GM18520 (cell line): ENCODE measurements at regions not wholly inside any gene's neighbourhood (a gene's known extent, or its start where the extent isn't known, plus 50 kb on each side); places are given as distances from the start of the nearest gene placed in this dataset.

Experiments used
- ATAC-seq: cut with Tn5 transposase; IDR thresholded peaks from one replicate; pipeline ENCODE4 v1.9.1; 2021; ENCODE audit not compliant: unreplicated experiment

DNA sequence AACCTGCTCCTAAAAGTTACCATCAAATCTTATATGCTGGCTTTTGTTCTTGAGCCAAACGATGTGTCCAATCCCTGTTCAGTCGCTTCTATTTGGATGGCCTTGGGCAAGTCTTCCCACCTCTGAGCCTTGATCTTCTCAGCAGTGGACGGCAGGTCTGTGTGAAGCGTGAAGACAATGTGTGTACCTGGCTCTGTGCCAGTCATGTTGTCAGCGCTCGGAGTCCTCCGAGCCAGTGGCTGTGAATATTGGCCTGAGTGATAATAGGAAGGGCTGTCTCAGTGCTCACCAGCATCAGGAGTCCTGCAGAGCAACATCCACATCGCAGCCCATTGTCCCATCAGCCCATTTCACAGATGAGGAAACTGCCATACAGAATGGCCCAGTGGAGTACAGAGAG is 219.0 kb downstream of the CDC5L start:
- no peak for ATAC-seq

DNA sequence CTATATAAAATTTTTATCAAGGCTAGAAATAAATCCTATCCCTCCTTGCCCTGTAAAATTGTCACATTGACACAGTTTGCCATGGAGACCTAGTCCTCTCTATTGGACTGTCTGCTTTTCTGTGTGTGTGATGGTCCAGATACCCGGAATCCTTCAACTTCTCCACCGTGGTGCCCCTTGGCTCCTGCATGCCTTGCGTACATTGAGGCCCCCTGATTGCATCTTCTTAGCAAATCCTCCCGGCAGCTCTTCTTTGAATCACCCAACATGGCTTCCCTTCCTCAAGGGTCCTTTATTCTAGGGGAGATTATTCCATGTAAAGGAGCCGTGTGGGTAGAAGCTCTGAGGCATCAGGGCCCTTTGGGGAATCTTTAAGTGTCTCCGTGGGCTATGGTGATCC is 219.5 kb downstream of the CDC5L start:
- no peak for ATAC-seq

DNA sequence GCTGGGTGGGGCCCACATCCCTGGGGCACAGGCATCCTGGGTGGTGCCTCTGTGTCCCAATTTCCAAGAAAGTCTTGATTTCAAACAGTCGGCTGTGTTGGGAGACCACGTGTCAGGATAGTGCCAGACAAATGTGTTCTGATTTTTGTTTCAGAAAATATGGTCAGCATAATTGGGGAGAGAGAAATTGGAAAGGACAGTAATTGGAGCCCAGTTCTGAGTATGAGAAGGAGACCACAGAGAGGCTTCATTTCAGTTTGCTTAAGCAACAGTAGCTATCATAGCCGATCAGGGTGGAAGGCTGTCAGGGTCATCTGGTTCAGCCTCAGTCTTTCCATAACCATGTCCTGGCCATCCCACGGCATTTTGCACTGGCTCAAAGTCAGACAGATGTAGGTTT is 220.7 kb downstream of the CDC5L start:
- no peak for ATAC-seq

DNA sequence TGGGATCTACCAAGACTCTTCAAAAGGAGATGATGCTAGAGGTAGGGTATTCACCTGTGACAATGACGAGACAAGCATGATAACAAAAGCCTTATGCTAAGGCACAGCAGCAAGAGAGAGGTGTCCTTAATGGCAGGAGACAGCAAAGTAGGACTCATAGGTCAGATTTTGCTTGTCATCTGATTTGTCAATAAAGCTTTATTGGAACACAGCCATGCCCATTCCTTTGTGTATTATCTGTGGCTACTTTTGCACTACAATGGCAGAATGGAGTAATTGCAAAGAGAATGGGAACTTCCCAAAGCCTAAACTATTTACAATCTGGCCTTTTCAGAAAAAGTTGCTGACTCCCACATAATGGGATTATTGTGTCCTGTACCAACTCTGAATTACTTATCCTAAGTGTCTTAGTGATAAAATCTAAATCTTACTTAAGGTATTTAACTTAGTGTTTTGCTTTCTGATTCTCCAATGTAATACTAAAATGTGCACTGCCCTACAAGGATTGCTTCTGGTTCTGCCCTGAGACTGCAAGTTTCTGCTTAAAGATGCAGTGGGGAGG is 221.6 kb downstream of the CDC5L start:
- no peak for ATAC-seq

DNA sequence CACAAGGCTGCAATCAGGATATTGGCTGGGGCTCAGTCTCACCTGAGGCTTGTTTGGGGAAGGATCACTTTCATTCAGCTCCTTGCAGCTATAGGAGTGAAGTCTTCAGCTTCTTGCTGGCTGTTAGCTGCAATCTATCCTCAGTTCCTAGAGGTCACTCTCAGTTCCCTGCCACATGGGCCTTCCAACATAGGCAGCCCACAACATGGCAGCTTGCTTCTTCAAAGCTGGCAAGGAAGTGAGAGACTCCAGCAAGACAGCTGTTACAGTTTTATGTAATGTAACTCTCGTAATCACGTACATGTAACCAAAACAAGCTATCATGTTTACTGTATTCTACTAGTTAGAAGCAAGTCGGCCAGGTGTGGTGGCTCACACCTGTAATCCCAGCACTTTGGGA is 226.9 kb downstream of the CDC5L start:
- no peak for ATAC-seq

DNA sequence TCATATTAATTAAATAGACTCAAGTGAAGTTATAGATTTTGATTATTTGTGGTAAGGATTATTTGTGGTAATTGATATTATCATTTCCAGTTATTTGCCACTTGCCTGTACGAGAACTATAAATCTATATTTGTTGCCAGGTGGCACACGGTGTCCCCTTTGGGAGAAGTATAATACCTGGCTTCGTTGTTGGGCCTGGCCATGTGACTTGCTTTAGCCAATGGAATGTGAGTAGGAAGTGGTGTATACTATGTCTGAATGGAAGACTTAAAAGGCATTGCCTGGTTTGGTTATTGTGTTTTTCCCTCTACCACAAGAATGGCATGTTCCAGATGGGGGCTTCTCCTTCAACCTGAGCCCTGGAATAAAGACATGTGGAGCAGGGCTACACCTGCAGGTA is 228.1 kb downstream of the CDC5L start:
- no peak for ATAC-seq

DNA sequence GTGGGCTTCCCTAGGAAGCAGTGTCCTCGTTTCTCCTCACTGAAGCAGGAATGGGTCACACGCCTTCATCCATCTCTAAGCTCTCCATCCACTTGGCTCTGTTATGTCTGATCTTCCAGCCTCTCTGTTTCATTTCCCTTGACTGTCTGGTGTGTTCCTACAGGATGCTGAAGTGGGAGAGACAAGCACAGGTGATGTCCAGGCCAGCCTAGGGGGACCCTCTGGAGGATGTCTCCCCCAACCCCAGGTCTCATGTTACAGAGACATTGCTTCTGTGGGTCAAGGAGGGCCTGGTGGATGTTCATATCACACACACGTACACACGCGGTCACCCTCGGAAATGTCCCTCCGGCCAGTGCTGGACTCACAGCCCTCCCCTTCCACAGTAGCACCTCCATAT is 229.9 kb downstream of the CDC5L start:
- ATAC-seq: no peak

DNA sequence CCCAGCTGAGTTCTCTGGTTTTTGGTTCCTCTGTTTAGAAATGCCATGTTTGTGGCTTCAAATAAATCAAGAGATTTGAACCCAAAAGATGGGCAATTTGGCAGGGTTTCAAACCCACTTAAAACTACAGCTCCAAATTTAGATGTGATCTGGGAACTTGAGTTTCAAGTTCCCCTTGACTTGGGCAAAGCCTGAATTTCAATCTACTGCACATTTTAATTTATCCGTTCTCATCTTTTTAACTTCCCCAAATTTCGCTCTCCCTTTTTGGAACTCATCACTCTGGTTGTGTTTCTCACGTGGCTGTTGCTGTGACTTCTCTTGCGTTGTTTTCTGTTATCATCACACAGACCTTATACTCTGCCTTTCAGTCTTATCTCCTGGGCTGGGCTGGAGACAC is 230.9 kb downstream of the CDC5L start:
- no peak for ATAC-seq

DNA sequence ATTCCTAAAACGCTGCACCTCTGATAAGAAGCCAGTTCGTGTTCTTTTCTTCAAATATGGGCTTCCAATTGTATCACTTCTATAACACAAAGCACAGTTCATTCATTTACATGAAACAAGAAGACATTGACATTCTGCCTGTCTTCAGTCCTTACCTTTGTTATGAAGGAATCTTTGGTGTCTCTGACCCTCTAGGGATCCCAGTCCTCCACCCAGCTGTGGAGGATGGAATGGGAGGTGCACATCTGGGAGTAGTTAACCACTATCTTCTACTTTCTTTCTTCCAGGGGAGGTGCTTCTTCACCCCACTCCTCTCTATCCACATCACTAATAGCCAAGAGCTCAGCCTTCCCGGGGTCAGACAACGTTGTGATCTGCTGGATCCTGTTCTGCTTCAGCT is 233.4 kb downstream of the CDC5L start:
- ATAC-seq: no peak

DNA sequence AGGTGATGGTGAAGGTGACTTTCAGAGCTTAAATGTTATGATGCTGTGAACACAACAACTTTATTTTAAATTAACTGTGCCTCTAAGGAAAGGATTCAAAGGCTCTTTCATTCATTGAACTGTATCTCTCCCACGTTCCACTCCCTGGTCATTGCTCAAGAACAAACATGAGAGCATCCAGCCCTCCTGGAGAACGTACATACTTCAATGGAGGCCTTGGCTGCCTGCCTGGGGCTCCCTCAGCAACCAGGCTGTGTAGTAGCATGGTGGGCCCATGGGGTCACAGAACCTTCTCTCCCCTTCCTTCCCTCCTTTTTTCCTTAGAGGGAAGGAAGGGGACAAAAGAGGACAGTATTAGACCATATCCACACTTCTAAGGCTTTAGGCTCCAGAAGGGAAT is 234.3 kb downstream of the CDC5L start:
- ATAC-seq: no peak

DNA sequence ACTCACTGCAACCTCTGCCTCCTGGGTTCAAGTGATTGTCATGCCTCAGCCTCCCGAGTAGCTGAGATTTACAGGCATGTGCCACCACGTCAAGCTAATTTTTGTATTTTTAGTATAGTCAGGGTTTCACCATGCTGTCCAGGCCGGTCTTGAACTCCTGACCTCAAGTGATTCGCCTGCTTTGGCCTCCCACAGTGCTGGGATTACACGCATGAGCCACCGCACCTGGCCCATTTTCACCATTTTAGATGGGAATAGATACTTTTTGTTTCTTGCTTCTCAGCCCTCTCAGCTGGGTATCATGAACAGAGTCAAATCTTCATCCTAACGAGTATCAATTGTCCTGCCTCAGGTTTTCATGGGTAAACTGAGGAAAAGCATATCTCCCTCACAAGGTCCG is 235.0 kb downstream of the CDC5L start:
- ATAC-seq: no peak

DNA sequence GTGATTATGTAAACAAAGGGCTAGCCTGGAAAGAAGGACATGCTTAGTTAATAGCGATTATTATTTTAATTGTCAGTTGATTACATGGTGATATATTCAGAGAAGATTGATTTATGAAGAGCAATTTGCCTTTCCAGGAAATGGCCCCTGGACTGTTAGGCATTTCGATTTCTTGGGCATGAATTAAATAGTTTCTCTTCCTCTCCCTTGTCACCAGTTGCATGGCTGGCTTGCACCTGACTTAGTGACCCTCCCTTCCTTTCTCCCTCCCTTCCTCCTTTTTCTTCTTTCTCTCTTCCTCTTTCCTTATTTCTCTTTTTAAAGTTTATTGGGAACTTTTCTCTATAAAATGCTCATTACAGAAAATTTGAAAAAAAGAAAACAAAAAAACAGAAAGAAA is 235.4 kb downstream of the CDC5L start:
- no peak for ATAC-seq

DNA sequence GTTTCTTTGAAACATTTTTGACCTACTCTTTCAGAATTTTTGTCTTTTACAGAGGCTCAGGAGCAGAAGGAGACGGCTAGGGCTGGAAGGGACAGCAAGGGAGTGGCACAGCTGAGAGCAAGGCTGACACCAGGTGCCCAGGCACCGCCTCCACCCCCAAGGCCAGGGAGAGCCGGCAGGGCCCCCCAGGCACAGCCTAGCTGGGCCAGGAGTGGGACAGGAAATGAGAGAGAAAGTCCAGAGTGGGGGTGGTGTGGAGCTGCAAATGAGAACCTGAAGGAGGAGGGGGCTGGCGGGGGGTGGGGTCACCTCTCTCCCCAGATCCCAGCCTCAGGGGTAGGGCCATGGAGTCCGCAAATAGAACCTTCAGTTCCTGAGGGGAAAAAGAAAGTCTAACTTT is 236.7 kb downstream of the CDC5L start:
- ATAC-seq: no peak

DNA sequence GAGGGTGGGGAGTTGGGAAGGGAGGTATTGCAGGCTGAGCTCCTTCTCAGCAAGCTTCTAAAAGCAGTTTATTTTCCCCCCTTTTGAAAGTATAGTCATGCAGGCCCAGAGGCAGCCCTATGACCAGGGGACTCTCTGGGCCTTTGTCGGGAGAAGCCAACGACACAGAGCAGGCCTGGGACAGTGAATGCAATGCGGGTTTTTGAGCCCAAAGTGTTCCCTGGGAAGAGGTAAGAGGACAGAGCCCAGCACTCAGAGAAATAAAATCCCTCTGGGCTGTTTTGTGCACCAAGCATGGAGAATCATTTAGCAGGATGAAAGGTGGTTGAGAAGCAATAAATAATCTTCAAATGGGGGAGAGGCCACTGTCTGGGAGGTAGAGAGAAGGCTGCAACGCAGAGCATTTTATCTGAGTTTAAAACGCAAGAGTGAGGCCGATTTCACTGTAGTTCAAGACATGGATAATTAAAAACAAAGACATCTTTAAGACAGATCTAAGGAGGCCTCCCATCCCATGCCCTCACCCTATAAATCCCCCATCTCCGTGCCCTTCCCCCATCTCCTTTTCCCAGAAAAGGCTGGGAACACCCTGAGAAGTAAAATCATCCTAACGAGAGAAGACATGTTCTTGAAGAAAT is 237.5 kb downstream of the CDC5L start:
- ATAC-seq: no peak

DNA sequence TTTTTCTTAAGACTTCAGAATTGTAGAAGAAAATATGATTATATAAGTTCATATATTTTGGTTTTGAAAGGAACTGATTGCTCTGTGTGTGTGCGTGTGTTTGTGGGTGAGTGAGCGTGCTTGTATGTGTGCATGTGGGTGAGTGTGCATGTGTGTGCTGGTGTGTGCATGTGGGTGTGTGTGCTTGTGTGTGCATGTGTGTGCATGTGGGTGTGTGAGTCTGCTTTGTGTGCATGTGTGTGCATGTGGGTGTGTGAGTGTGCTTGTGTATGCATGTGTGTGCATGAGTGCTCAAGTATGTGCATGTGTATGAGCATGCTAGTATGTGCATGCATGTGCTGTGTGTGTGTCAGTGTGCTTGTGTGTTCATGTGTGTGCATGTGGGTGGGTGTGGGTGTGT is 238.5 kb downstream of the CDC5L start:
- ATAC-seq: no peak

DNA sequence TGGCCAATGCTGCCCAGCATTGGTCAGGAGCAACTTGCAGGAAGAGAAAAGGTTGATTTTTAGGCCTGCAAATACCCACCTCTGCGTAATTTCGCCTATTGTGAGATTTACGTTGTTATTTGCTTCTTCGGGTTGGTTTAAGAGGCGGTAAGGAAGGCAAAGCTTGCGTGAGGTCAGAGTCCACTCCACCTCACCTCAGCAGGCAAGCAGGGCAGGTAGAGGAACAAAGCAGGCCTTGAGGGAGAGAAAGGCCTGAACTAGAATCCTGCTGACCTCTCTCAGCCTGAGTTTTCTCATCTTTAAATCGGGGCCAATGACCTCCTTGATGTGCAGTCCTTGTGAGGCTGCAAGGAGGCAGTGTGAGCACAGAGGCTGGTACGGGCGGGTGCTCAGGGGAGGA is 239.1 kb downstream of the CDC5L start:
- ATAC-seq: no peak

DNA sequence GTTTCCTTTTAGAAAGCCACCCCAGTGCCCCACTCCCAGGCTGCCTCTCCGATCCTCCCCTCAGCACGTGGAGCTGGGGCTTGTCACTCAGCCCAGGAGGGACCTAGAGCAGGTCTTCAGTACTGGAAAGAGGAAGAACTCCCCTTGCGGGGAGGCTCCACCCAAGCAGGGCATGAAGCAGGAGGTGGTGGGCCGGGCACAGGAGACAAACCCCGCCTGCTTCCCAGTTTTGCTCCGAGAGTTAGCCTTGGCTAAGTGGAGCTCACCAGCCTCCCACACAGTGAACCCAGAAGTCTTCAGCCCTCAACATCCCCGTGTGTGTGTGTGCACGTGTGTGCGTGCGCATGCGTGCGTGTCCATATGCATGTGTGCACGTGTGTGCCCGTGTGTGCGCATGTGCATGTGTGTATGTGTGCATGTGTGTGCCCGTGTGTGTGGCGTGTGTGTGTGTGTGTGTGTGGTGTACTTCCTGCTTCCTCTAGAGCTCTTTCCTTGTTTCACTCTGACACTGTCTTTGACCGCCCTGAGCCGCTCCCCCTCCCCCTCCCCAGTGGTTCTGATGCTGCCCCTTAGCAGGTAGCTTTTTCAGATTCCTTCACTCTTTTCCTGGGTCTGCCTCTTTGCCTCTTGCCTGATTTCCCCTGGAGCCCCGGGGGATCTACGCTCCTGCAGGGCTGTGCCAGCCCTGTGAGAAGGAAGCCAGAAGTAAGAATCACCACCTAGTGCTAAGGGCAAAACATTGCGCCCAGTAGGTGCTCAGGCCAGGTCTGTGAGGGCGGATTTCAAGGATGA is 239.8 kb downstream of the CDC5L start:
- no peak for ATAC-seq

DNA sequence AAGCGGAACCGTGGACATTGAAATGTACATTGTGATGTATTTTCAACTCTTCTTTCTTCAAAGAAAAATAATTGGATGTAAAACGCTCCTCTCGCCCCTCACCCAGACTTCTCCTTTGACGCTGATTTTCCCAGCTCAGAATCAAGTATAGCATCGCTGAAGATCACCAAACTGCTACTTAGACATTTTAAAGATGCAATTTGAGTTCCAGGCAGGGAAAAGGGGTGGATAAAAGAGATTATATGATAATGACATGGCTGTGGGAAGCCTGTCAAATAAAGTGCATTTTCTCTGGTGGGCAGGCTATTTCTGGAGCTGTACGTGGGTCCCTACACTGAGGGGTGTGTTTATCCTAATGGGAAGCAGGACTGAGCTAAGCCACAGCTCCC is 240.4 kb downstream of the CDC5L start:
- ATAC-seq: no peak

DNA sequence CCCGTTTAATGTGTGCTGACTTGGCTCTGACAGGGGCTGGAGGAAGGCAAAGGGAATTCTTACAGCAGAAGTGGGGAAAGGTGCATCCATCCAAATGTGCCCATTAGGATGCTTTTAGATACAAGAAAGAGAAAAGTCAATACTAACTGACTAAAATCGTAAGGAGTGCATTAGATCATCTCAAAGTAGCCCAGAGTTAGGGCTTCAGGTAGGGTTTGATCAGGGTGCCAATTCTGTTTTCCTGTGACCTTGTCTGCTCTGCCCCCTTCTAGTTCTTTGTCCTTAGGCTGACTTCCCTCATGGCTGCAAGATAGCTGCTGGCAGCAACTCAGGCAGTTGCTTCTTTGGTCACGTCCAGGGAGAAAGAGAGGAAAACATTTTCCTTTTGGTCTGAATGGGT is 240.8 kb downstream of the CDC5L start:
- ATAC-seq: no peak

DNA sequence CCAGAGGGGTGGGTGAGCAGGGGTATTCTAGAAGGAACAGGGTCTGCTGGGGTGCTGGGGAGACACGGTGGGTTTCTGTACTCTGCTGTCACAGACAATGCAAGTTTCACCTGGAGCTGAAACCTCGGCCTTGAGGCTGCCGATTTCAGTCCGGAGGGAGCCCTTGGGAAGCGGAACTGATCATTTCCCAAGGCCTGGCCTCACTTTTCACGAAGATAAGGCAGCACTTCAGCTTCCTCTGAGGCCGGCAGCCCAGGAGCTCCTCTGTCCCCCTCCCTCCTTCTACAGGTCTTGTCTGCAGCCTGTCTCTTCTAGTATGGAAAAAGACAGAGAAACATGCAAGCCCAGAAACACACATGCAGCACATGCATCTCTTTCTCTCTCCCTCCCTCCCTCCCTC is 242.1 kb downstream of the CDC5L start:
- no peak for ATAC-seq

DNA sequence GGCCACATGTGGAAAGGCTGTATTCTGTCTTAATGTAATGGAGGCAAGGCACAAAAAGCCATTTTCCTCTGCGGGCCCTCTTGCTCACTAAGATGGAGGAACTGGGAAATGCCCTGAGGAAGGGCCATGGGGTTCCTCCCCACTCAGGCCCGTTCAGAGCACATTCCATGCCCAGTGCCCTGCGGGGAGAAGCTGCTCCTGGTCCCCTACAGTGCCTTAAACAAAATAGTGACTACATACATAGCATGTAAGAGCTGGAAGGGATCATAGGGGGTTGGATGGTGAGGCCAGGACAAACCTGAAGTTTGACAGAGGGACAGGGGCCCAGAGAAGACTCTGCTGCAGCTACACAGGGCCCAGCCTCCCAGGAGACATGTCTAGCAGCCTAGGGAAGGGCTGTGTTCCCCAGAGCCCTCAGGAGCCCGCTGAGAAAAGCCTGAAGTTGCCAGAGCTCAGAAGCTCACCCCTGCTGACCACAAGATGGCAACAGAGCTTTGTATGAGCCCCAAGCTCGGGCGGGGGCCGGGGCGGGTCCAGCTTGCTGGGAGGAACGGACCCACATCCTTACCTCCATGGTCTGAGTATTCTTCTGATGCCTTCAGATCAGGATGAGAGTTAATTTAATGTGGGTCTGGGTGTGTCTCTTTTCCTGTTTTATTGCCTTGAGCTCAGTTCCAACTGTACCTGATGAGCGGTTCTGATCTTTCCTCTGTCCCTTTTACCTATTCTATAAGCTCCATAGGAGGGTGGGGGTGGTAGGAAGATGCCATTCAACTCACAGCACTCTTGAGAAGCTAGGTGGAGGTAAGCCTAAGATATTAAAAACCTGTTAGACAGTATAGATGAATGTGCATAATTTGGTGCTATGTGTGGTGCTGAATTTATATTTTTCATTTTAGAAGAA is 242.9 kb downstream of the CDC5L start:
- no peak for ATAC-seq

DNA sequence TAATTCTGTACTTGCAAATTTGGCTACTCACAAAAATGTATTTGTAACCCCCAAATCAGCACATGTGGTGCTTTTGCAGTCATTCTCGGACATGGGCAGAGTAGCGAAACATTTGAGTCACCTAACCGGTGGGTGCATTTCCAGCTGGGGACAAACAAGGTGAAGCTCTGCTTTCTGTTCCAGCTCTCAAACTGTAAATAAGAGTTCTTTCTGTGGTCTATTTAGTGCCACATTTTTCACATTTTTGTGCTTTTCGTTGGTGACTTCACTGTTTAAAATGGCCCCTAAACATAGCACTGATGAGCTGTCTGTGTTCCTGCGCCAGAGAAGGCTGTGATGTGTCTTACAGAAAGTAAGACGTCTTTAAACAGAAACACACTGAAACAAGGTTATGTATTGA is 244.5 kb downstream of the CDC5L start:
- ATAC-seq: no peak
